HepG2 (cell line): ENCODE measurements at regions not wholly inside any gene's neighbourhood (a gene's known extent, or its start where the extent isn't known, plus 50 kb on each side); places are given as distances from the start of the nearest gene placed in this dataset.

Source experiments
- ATAC-seq: fragments of 200-7000 bp; cut with Tn5 transposase; 3 replicates; pipeline ENCODE4 v1.9.1; 2020; ENCODE audit warnings: mild to moderate bottlenecking, moderate library complexity
- BruUV-seq: library from RNA; stranded (reverse); fragments of 400-500 nt; replicated peaks from 2 replicates; lab custom pipeline; 2021; lab: Mats Ljungman, UMichigan
- CTCF ChIA-PET: fragments of 300-600 bp; formaldehyde crosslinking; extraction: SDS; loops from one replicate; lab custom pipeline; 2021; ENCODE audit warnings: low total read pairs, inconsistent platforms, low intra/inter-chr PET ratio; lab: Yijun Ruan, JAX
- POLR2A ChIA-PET: fragments of 350-600 bp; sonication (Branson Sonifier 250); formaldehyde crosslinking; loops from one replicate; lab custom pipeline; 2020; ENCODE audit warnings: antibody characterized with exemption, inconsistent platforms; lab: Yijun Ruan, JAX
- DNase-seq: peaks from one replicate; pipeline ENCODE4 v3.0.0-alpha.2; 2015; ENCODE audit warnings: low spot score
- FAIRE-seq: peaks from 3 replicates; lab custom pipeline; 2011; peaks lifted over from hg19 to GRCh38; lab: Jason Lieb, UNC
- H2AFZ ChIP-seq: one replicate; pipeline ENCODE4 v1.6.1; 2011; ENCODE audit warnings: low read length, inconsistent platforms
- H3K27ac ChIP-seq: fragments of 300-600 bp; 3 replicates; pipeline ENCODE4 v1.8.0; 2011; ENCODE audit warnings: mixed run types, mild to moderate bottlenecking, mixed read lengths, low read length, inconsistent platforms; ENCODE audit not compliant: insufficient read depth; ENCODE audit errors: extremely low read length
- H3K27me3 ChIP-seq, 2 experiments: fragments of 200-600 bp in 1 of 2; 2 replicates in 1 of 2; 3 replicates in 1 of 2; pipeline versions ENCODE4 v1.6.0 to v1.8.0; 2011; ENCODE audit warnings: low read length in 2 of 2, mild to moderate bottlenecking in 2 of 2, moderate library complexity in 2 of 2, inconsistent platforms in 1 of 2; ENCODE audit not compliant: insufficient read depth in 2 of 2, control insufficient read depth in 1 of 2
- H3K36me3 ChIP-seq, 2 experiments: fragments of 200-600 bp in 1 of 2; replicated peaks in 1 of 2; 2 replicates in 1 of 2; 3 replicates in 1 of 2; pipeline versions ENCODE4 v1.5.1 to v1.8.0; 2011; ENCODE audit warnings: low read length in 2 of 2, inconsistent platforms in 1 of 2; ENCODE audit not compliant: insufficient read depth in 2 of 2, control insufficient read depth in 1 of 2
- H3K4me1 ChIP-seq: 2 replicates; pipeline ENCODE4 v1.5.1; 2012; ENCODE audit warnings: low read length, inconsistent platforms; ENCODE audit not compliant: insufficient read depth
- H3K4me2 ChIP-seq: 2 replicates; pipeline ENCODE4 v1.6.0; 2011; ENCODE audit warnings: low read depth, low read length, inconsistent platforms
- H3K4me3 ChIP-seq, 3 experiments: fragments of 200-600 bp in 1 of 3; sonication (generic), shearing (Covaris generic) in 1 of 3; replicated peaks in 1 of 3; 2 replicates each; pipeline ENCODE4 v1.5.1; 2011 to 2016; ENCODE audit warnings: low read length in 3 of 3, inconsistent platforms in 2 of 3, low read depth in 2 of 3, mild to moderate bottlenecking in 2 of 3, control low read depth in 1 of 3, mixed read lengths in 1 of 3; ENCODE audit not compliant: insufficient read depth in 1 of 3
- H3K79me2 ChIP-seq: one replicate; pipeline ENCODE4 v1.6.1; 2011; ENCODE audit warnings: low read length, inconsistent platforms; ENCODE audit not compliant: insufficient read depth
- H3K9ac ChIP-seq: 2 replicates; pipeline ENCODE4 v1.6.0; 2011; ENCODE audit warnings: mild to moderate bottlenecking, low read depth, low read length, inconsistent platforms; ENCODE audit not compliant: insufficient read depth
- H3K9me3 ChIP-seq: 2 replicates; pipeline ENCODE4 v1.5.1; 2012; ENCODE audit warnings: mild to moderate bottlenecking, low read length
- H4K20me1 ChIP-seq: 2 replicates; pipeline ENCODE4 v1.6.0; 2011; ENCODE audit warnings: inconsistent platforms, mild to moderate bottlenecking, low read length, moderate library complexity; ENCODE audit not compliant: insufficient read depth
- HDAC6 ChIP-seq: fragments of 200-600 bp; sonication (generic); IDR thresholded peaks from 2 replicates; pipeline ENCODE4 v1.7.0; 2017; ENCODE audit warnings: mild to moderate bottlenecking, antibody characterized with exemption, low read length, low read depth
- HOXA3 ChIP-seq: sonication (generic); formaldehyde crosslinking; IDR thresholded peaks from 2 replicates; pipeline ENCODE4 v1.5.0; 2020; ENCODE audit warnings: missing genetic modification reagents
- PCBP1 ChIP-seq: fragments of 200-400 bp; formaldehyde crosslinking; IDR thresholded peaks from 2 replicates; pipeline ENCODE4 v1.6.1; 2017; ENCODE audit warnings: mild to moderate bottlenecking, low read depth, low read length, borderline replicate concordance
- RXRA ChIP-seq: sonication (generic); formaldehyde crosslinking; IDR thresholded peaks from 2 replicates; pipeline ENCODE4 v1.5.1; 2020; ENCODE audit warnings: missing genetic modification reagents
- ZBTB26 ChIP-seq: IDR thresholded peaks from 2 replicates; pipeline ENCODE4 v1.6.1; 2016; ENCODE audit warnings: missing compliant biosample characterization, missing genetic modification reagents, borderline replicate concordance
- ZC3H13 ChIP-seq: sonication (generic); formaldehyde crosslinking; IDR thresholded peaks from 2 replicates; pipeline ENCODE4 v1.8.1; 2023; ENCODE audit warnings: mild to moderate bottlenecking, missing genetic modification reagents, moderate library complexity
- ZNF503 ChIP-seq: sonication (generic); formaldehyde crosslinking; IDR thresholded peaks from 2 replicates; pipeline ENCODE4 v1.4.0; 2020; ENCODE audit warnings: missing genetic modification reagents
- WGBS: methylation state at CpG from one replicate; pipeline ENCODE4 v1.1.6; 2017; ENCODE audit warnings: low lambda C conversion rate; 5-methylcytosine and 5-hydroxymethylcytosine counted together
- in situ Hi-C: cut with HindIII; loops from 2 replicates; pipeline ENCODE4 v1.10.0; 2017; ENCODE audit warnings: low pct_unique_long_range_greater_than_20kb; ENCODE audit not compliant: extremely low pct_ligation_motif_present
- intact Hi-C: fragments of 100-400 bp; cut with micrococcal nuclease; formaldehyde crosslinking; loops from one replicate; pipeline ENCODE4 v1.10.0; 2022; ENCODE audit not compliant: unreplicated experiment

GRCh38 chr18:43414006-43414405 is 136.7 kb upstream of the SYT4 start:
- Histone ChIP-seq H3K9me3 (no peaks in the 10 kb centered on the region), H3K27ac (no peak overlapping the region), H3K79me2 (no peaks in the 10 kb centered on the region), H3K36me3 (no peaks in the 10 kb centered on the region), H3K9ac (no peak overlapping the region), H2AFZ (no peak overlapping the region), H3K4me2 (no peak overlapping the region), H3K4me3 (no peak overlapping the region), H3K4me1 (no peaks in the 10 kb centered on the region), H4K20me1 (no peaks in the 10 kb centered on the region), H3K27me3 (no peaks in the 10 kb centered on the region)
- ATAC-seq, result no peak
- no peak for DNase-seq
- ChIA-PET CTCF (no interaction called here), POLR2A (no interaction called here)
- under 1% methylated on average over 6 of the region's 6 CpGs for WGBS
- TF ChIP-seq PCBP1, result no peak
- no peak for TF ChIP-seq ZBTB26 (CRISPR knock-in tag)
- no peak for TF ChIP-seq ZC3H13 (CRISPR knock-in tag)
- no peak for TF ChIP-seq HDAC6
- TF ChIP-seq HOXA3 (CRISPR knock-in tag), result no peak
- no peak for TF ChIP-seq ZNF503 (CRISPR knock-in tag)
- TF ChIP-seq RXRA (CRISPR knock-in tag), result no peak
- intact Hi-C loops, result no loop called here
- in situ Hi-C loops, result no loop called here
- no TSS peak for BruUV-seq
- no peak for FAIRE-seq
